Smooth muscle cell (in vitro differentiated cells): ENCODE measurements at regions not wholly inside any gene's neighbourhood (a gene's known extent, or its start where the extent isn't known, plus 50 kb on each side); places are given as distances from the start of the nearest gene placed in this dataset.

Source experiments
- DNase-seq: peaks from one replicate; lab custom pipeline; 2025; ENCODE audit not compliant: unreplicated experiment; lab: John Stamatoyannopoulos, UW
- H2AFZ ChIP-seq: fragments of 200-600 bp; sonication (generic); 2 replicates; pipeline ENCODE4 v1.6.0; 2016; ENCODE audit warnings: antibody characterized with exemption, low read depth, mild to moderate bottlenecking
- H3F3A ChIP-seq: fragments of 200-600 bp; sonication (generic); 2 replicates; pipeline ENCODE4 v1.6.0; 2017; ENCODE audit warnings: antibody characterized with exemption, low read depth
- H3K27ac ChIP-seq: fragments of 200-600 bp; sonication (generic); 2 replicates; pipeline ENCODE4 v1.5.1; 2016; ENCODE audit warnings: low read depth, mild to moderate bottlenecking
- H3K27me3 ChIP-seq: fragments of 200-600 bp; sonication (generic); 2 replicates; pipeline ENCODE4 v1.6.1; 2016; ENCODE audit warnings: low read depth, mild to moderate bottlenecking
- H3K36me3 ChIP-seq: fragments of 200-600 bp; sonication (generic); 2 replicates; pipeline ENCODE4 v1.5.1; 2016; ENCODE audit warnings: low read depth
- H3K4me1 ChIP-seq: fragments of 200-600 bp; sonication (generic); 2 replicates; pipeline ENCODE4 v1.5.1; 2016; ENCODE audit warnings: low read depth
- H3K4me2 ChIP-seq: fragments of 200-600 bp; sonication (generic); 2 replicates; pipeline ENCODE4 v1.6.0; 2016; ENCODE audit warnings: mild to moderate bottlenecking
- H3K4me3 ChIP-seq: fragments of 200-600 bp; sonication (generic); 2 replicates; pipeline ENCODE4 v1.5.1; 2016; ENCODE audit warnings: mild to moderate bottlenecking
- H3K79me2 ChIP-seq: fragments of 200-600 bp; sonication (generic); 2 replicates; pipeline ENCODE4 v1.6.0; 2016; ENCODE audit warnings: low read depth, mild to moderate bottlenecking
- H3K9ac ChIP-seq: fragments of 200-600 bp; sonication (generic); 2 replicates; pipeline ENCODE4 v1.6.0; 2016; ENCODE audit warnings: low read depth
- H3K9me3 ChIP-seq: fragments of 200-600 bp; sonication (generic); replicated peaks from 2 replicates; pipeline ENCODE4 v1.5.1; 2016; ENCODE audit warnings: low read depth
- H4K20me1 ChIP-seq: fragments of 200-600 bp; sonication (generic); 2 replicates; pipeline ENCODE4 v1.6.0; 2016; ENCODE audit warnings: low read depth
- WGBS: methylation state at CpG from one replicate; pipeline ENCODE4 v1.1.7; 2016; ENCODE audit warnings: low lambda C conversion rate; 5-methylcytosine and 5-hydroxymethylcytosine counted together
- TF ChIP-seq, protein P1 (sequence below): fragments of 200-600 bp; sonication (generic); IDR thresholded peaks from 2 replicates; pipeline ENCODE4 v1.5.1; 2017; ENCODE audit warnings: borderline replicate concordance, mild to moderate bottlenecking, antibody characterized with exemption; ENCODE audit not compliant: insufficient read depth, poor library complexity, severe bottlenecking

DNA sequence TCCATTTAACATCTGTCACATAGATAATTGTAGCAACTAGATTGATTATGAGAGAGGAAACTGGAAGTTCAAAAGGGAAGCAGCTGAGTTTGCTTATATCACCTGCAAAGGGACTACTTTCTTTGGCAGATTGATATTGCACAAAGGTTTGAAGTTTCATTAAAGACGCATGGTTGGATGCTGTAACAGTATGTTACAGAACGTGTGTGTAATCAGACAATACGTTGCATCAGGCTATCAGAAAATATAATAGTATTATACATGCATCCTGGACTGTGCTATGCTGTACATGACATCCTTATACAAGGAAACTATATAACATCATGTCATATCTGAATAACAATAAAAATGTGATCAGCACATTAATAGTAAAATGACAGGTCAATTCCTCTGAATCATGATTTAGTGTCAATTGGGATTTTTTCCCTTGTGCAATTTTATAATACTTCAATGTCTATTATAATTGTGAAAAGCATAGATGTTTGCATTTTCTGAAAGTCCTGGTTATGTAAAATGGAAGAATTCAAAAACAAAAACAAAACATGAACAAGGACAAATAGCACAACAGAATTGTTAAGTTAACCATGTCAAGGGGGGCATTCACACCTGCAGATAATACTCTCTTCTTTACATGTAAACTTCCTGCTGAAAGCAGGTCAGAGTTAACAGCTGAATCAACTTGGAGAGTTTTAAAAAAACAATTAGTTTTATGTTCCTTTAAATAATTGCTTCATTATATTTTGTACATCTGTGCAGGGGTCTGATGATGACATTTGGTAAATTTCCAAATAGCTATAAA is 283.2 kb upstream of the KCNH8 start:
- Histone ChIP-seq H3K27ac (no peak overlapping the region), H4K20me1 (no peaks in the 10 kb centered on the region), H3K36me3 (no peaks in the 10 kb centered on the region), H3K4me1 (no peaks in the 10 kb centered on the region), H3K9me3 (no peaks in the 10 kb centered on the region), H3K9ac (no peak overlapping the region), H2AFZ (no peak overlapping the region), H3K79me2 (no peaks in the 10 kb centered on the region), H3K27me3 (no peaks in the 10 kb centered on the region), H3K4me2 (no peak overlapping the region), H3K4me3 (no peak overlapping the region), H3F3A (no peaks in the 10 kb centered on the region)
- WGBS = 93% methylated on average over 3 of the region's 3 CpGs
- TF ChIP-seq, protein P1, sequence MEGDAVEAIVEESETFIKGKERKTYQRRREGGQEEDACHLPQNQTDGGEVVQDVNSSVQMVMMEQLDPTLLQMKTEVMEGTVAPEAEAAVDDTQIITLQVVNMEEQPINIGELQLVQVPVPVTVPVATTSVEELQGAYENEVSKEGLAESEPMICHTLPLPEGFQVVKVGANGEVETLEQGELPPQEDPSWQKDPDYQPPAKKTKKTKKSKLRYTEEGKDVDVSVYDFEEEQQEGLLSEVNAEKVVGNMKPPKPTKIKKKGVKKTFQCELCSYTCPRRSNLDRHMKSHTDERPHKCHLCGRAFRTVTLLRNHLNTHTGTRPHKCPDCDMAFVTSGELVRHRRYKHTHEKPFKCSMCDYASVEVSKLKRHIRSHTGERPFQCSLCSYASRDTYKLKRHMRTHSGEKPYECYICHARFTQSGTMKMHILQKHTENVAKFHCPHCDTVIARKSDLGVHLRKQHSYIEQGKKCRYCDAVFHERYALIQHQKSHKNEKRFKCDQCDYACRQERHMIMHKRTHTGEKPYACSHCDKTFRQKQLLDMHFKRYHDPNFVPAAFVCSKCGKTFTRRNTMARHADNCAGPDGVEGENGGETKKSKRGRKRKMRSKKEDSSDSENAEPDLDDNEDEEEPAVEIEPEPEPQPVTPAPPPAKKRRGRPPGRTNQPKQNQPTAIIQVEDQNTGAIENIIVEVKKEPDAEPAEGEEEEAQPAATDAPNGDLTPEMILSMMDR = no peak
- no peak for DNase-seq

DNA sequence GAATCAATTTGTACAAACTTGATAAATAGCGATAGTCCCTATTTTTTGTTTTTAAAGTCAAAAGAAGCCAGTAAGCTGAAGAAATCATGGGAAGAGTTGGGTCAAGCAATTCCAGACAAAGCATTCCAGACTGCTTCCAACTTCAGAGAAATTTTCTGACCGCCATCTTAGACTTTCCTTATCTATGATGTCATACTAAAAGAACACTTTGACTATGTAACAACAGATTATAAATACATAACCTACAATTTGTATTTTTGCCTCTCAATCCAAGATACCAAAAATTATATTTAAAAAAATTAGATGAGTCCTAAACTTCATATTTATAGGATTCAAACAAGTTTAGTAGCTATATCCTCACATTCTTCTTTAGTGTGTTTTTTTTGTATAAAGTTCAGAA is 286.2 kb upstream of the KCNH8 start:
- Histone ChIP-seq H3K4me1 (no peaks in the 10 kb centered on the region), H3K36me3 (no peaks in the 10 kb centered on the region), H3K27me3 (no peaks in the 10 kb centered on the region), H3K27ac (no peak overlapping the region), H3K9me3 (no peaks in the 10 kb centered on the region), H3K4me3 (no peak overlapping the region), H2AFZ (no peak overlapping the region), H3K79me2 (no peaks in the 10 kb centered on the region), H3F3A (no peaks in the 10 kb centered on the region), H3K4me2 (no peak overlapping the region), H4K20me1 (no peaks in the 10 kb centered on the region), H3K9ac (no peak overlapping the region)
- WGBS = 95% methylated on average over 2 of the region's 2 CpGs
- TF ChIP-seq, protein P1 = no peak
- DNase-seq = no peak

DNA sequence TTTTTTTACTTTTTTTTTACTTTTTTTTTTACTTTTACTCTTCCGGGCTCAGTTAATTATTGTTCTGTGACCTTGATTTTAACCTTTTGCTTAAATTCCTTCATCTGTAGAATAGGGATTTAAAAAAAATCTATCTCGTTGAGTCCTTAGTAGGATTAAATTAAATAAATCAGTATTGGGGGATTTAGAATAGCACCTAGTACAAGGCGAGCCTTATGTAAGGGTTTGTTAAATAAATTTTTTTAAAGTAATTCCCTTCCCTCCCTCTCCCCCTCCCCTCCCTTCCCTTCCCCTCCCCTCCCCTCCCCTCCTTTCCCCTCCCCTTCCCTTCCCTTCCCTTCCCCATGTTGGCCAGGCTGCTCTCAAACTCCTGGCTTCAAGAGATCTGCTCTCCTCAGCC is 287.2 kb upstream of the KCNH8 start:
- Histone ChIP-seq H3K27me3 (no peaks in the 10 kb centered on the region), H3F3A (no peaks in the 10 kb centered on the region), H3K36me3 (no peaks in the 10 kb centered on the region), H3K9ac (no peak overlapping the region), H3K4me3 (no peak overlapping the region), H3K9me3 (no peaks in the 10 kb centered on the region), H3K79me2 (no peaks in the 10 kb centered on the region), H3K27ac (no peak overlapping the region), H4K20me1 (no peaks in the 10 kb centered on the region), H2AFZ (no peak overlapping the region), H3K4me1 (no peaks in the 10 kb centered on the region), H3K4me2 (no peak overlapping the region)
- DNase-seq = no peak
- WGBS = 88% methylated on average over 3 of the region's 3 CpGs
- TF ChIP-seq, protein P1 = no peak

DNA sequence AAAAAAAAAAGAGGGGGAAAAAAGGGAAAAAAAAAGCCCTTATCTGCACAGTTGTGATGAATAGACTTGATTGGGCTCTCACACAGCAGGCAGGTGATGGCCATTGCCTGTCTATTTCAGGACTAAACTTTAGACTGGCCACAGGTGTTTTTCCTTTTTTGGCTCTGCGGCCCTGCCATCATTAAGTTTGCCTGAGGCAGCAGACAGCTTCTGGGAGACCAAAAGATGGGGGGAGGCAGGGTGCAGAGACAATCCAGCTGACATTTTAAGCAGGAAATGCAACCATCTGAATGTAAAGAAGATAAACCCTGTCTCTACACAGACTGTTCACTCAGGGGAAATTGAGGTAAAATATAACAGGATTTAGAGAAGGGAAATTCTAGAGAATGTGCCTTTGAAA is 295.0 kb upstream of the KCNH8 start:
- H3K36me3 ChIP-seq = no peaks in the 10 kb centered on the region
- H2AFZ ChIP-seq = no peak overlapping the region
- WGBS = 80% methylated on average over 1 of the region's 1 CpG
- no peaks in the 10 kb centered on the region for H4K20me1 ChIP-seq
- H3F3A ChIP-seq = no peaks in the 10 kb centered on the region
- no peak overlapping the region for H3K9ac ChIP-seq
- H3K4me2 ChIP-seq = no peak overlapping the region
- DNase-seq = no peak
- no peaks in the 10 kb centered on the region for H3K4me1 ChIP-seq
- H3K27ac ChIP-seq = no peak overlapping the region
- TF ChIP-seq, protein P1 = no peak
- H3K4me3 ChIP-seq = no peak overlapping the region
- no peaks in the 10 kb centered on the region for H3K79me2 ChIP-seq
- H3K27me3 ChIP-seq = no peaks in the 10 kb centered on the region
- no peaks in the 10 kb centered on the region for H3K9me3 ChIP-seq
